ENCODE measurements at regions not wholly inside any gene's neighbourhood (a gene's known extent, or its start where the extent isn't known, plus 50 kb on each side); places are given as distances from the start of the nearest gene placed in this dataset.

- TF ChIP-seq JUN (IDR thresholded peaks at IDR 0.05; ENCODE audit: borderline replicate concordance, insufficient read depth, insufficient read length, low read depth) (no peak), FOS (IDR thresholded peaks at IDR 0.05; ENCODE audit: borderline replicate concordance, insufficient read depth, low read length) (no peak), POLR2A (IDR thresholded peaks at IDR 0.05; ENCODE audit: low read depth, low read length) (no peak), EZH2 (IDR thresholded peaks at IDR 0.05; ENCODE audit: borderline replicate concordance, low read depth, low read length, severe bottlenecking) (no peak), CTCF (IDR thresholded peaks at IDR 0.05; ENCODE audit: extremely low read depth in 1 of 2, insufficient read depth in 1 of 2, low read depth in 1 of 2, low read length in 2 of 2) (no peak), MAX (IDR thresholded peaks at IDR 0.05; ENCODE audit: insufficient read depth, insufficient read length) (no peak), POLR2AphosphoS5 (IDR thresholded peaks at IDR 0.05; ENCODE audit: insufficient read depth, low read depth, low read length) (no peak), MYC (IDR thresholded peaks at IDR 0.05; ENCODE audit: low read depth, low read length) (no peak)
Observed at GRCh38 chr2:237209885-237210284, 124.2 kb downstream of the COPS8 start.
